ENCODE measurements at regions not wholly inside any gene's neighbourhood (a gene's known extent, or its start where the extent isn't known, plus 50 kb on each side); places are given as distances from the start of the nearest gene placed in this dataset.

DNA sequence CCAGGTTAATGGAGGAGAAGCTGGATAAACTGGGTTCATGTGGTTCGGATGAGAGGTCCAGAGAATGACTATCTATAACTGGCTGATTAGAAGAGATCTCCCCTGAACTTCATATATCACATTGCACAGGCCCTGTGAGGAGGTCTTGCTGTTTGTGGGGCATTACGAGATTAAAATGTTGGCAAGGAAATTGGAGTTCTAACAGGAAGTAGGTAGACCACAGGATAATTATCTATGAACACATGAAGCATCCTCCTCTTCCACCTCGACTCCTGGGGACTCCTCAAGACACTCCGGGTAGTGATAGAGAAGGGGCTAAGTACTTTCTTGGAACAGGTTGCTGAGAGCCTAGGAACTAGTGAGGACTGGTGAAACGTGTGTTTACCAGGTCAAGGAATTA is 418.8 kb downstream of the KCNH5 start:
- in situ Hi-C loops (cut with HindIII; ENCODE audit: low pct_ligation_motif_present, low pct_unique_long_range_greater_than_20kb, low sequenced_read_pairs), result no loop called here
- no peak for DNase-seq

DNA sequence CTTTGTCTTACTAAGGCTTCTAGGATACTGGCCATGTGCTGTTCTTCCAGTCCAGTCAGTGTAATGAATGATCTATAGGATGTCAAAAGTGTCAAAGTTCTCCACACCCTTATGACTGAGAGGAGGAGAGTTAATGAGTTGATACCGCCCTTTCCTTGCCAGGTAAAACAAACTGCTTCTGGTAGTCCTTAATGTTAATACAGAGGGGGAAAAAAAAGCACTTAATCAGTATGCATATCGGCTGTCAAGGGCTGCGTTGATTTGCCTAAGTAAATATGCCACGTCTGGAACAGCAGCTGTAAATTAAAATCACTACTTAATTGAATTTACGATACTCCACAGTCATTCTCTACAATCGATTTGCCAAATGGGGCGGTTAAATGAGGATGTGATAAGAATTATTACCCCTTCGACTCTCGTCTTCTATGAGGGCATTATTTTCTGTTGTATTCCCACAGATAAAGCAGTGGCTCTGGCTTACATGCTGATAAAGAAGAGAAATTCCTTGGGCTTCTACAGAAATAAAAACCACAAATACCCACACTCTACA is 416.0 kb downstream of the KCNH5 start:
- no peak for DNase-seq
- in situ Hi-C loops (cut with HindIII; ENCODE audit: low pct_ligation_motif_present, low pct_unique_long_range_greater_than_20kb, low sequenced_read_pairs), result no loop called here

DNA sequence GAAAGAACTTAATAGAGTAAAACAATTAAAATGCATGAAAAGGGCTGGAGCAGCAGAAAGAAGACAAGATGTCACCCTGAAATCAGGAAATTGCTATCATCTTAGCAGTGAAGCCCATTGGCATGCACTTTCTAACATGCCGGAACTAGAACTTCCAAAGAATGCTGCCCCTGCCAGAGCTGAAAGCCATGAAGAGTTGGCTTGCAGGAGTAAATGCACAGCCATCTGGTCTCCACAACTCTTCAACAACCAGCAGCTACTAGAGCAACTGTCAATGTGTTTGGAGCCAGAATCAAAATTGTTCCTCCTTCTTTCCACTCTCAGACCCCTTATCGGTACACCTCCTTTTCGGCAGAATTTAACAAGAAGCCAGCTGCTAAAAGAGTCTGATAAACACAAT is 414.1 kb downstream of the KCNH5 start:
- no peak for DNase-seq
- in situ Hi-C loops (cut with HindIII; ENCODE audit: low pct_ligation_motif_present, low pct_unique_long_range_greater_than_20kb, low sequenced_read_pairs), result no loop called here

DNA sequence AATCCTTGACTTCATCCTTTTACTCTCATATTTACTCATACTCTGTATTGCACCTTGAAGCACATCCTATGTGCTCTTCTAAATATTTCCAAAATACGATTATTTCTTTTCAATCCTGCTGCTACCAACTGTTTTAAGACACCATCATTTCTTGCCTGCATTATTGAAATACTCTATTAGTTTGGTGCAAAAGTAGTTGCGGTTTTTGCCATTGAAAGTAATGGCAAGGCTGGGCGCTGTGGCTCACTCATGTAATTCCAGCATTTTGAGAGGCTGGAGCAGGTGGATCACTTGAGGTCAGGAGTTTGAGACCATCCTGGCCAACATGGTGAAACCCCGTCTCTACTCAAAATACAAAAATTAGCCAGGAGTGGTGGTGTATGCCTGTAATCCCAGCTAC is 412.5 kb downstream of the KCNH5 start:
- DNase-seq, result no peak
- in situ Hi-C loops (cut with HindIII; ENCODE audit: low pct_ligation_motif_present, low pct_unique_long_range_greater_than_20kb, low sequenced_read_pairs), result no loop called here

DNA sequence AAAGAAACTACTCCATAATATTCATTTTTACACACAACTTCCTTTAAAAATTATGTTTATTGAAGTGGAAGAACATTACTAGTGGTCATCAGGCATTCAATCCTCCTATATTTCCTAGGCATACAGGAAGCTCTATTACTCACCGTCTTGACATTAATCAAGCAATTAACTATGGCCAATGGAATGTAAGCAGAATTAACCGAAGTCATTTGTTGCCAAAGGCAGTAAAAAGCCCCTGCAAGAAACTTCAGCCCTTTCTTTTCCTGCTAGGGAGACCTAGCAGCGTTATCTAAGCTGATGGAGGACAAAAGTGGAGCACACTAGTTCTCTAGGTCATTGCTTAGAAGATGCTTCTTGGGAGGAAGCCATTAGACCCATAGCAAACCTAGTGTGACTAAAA is 399.6 kb downstream of the KCNH5 start:
- in situ Hi-C loops (cut with HindIII; ENCODE audit: low pct_ligation_motif_present, low pct_unique_long_range_greater_than_20kb, low sequenced_read_pairs), result no loop called here

More for the DNA sequence above, 399.6 kb downstream of the KCNH5 start:
- no peak for DNase-seq
